HS-5 (cell line): ENCODE measurements at regions not wholly inside any gene's neighbourhood (a gene's known extent, or its start where the extent isn't known, plus 50 kb on each side); places are given as distances from the start of the nearest gene placed in this dataset.
A peak's percentile ranks its signal among the peaks of the same experiment; 100 is the strongest.

Experiments
- DNase-seq: peaks from one replicate; pipeline ENCODE4 v3.0.0-alpha.2; 2012; ENCODE audit warnings: low read depth

DNA sequence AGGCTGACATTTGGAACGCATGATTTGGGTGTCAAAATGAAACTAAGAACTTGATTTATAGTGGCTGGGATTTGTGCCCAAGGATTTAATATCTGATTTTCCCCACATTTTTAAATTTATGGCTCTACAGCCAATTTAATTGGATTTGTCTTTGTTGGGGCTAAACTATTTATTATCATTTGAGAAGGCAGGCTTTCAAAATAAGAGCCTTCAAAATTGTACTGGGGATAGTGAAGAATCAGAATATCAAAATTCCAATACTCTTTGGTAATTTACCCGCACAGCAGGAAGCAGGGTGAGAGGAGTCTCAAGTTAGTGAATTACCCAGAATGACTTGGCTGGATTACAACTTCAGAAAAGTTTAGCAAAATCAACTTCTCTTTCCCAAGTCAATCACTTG, 278.1 kb downstream of the LRATD1 start:
- DNase-seq, result no peak

DNA sequence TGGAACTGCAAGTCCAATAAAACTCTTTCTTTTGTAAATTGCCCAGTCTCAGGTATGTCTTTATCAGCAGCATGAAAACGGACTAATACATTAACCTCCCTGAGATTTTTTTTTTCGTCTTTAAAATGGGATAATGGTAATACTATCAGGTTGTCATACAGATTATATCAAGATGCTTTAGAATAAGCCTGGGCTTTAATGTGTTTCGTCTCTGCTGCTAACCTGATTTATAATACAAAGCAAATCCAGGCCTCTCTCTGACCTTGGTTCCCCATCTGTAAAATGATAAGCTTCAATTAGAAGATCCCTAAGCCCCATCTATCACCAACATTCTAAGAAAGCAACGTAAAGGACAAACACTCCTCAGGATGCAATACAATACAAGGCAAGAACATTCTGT, 283.5 kb downstream of the LRATD1 start:
- no peak for DNase-seq

DNA sequence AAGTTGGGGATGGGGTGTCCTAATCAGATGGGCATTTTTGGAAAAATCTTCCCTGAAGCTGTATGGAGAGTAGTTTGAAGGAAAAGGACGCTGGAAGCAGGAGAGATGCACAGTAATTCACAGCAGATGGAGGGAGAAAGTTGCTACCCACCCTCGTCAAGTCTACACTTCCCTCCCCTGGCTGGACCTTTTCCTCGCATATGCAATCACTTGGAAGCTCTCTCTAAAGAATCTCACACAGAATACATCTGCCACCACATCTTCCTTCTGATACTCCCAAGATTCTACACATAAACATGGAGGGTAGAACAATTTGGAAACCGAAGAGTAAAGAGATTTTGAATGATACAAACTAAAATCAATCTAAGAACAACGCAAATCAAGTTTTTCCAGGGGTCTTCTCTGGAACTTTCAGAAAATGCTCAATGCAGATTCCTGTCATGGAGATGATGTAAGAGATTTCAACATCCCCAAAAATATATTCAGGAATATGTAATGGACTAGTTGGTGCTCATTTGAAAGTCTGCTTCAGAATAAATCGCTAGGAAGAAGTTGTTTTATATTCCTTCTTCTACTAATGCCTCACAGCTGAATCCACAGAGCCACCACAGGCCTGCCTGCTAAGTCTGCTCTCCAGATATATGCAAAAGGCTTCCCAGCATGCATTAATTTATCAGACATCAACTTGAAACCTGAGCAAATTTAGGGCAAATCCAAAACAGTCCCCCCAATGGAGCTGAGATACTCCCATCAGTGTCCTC, 291.5 kb downstream of the LRATD1 start:
- DNase-seq, result no peak

DNA sequence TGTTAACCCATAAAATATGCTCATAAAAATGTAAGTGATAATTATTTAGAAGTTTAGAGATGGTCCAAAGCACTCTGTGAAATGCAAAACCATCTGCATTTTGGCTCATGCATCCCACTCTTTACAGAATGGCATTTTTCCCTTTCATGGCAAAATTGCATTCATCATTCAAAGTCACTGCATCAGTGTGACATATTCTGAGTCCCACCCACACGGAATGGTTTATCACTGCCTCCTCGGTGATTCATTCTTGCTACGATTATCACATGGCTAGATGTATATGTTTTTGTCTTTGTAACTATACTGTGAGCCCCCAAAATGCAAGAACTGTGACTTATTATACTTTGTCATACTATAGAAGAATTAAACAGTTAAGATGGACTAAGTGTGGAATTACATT, 293.0 kb downstream of the LRATD1 start:
- no peak for DNase-seq

DNA sequence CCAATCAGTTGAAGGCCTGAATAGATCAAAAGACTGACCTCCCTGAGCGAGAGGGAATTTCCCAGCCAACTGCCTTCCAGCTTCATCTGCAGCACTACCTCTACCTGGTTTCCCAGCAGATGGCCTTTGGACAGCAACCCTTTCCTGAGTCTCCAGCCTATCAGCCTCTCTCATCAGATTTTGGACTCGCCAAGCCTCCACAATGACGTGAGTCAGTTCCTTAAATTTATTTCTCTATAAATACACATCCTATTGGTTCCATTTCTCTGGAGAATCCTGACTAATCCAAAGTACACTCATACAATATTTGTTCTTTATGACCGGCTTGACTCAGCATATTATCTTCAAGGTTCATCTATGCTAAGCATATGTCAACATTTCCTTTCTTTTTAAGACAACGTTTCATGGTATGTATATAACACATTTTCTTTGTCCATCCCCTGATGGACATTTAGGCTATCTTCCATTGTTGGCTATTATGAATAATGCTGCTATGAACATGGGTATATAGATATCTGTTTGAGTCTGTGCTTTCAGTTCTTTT, 294.6 kb downstream of the LRATD1 start:
- peak; percentile 14 for DNase-seq

DNA sequence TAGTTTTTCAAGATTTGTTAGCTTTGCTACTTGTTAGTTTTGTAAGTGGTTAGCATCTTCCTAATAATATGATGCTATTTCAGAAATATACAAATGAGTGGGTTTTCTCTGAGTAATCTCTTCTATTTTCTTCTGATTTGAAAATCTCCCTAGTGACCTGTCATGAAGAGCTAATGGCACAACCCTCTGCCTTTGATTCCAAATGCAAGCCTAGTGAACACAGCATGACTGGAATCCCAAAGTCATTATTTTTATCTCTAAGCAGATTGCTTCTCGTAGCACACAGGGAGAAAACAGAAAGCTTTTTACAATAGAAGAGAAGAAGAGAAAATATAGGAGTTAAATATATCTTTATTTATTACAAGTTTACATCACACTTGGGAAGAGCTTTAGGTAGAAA, 295.5 kb downstream of the LRATD1 start:
- DNase-seq, result no peak

DNA sequence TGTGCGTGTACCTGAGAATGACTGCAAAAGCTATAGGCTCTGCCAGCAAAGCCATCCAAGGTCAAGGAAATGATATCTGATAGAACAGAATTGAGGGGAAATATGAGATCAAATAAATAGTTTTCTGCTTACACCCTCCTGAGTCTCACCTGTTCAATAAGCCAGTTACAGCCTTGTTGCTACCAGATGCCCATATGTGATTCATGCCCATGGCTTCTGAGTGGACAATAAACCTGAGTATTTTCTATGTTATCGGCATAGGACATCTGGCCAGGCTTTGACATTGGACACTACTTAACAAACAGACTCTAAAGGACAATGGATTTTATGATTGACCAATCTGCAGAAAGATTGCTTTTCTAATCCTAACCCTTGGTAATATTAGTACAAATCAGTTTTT, 297.9 kb downstream of the LRATD1 start:
- no peak for DNase-seq

DNA sequence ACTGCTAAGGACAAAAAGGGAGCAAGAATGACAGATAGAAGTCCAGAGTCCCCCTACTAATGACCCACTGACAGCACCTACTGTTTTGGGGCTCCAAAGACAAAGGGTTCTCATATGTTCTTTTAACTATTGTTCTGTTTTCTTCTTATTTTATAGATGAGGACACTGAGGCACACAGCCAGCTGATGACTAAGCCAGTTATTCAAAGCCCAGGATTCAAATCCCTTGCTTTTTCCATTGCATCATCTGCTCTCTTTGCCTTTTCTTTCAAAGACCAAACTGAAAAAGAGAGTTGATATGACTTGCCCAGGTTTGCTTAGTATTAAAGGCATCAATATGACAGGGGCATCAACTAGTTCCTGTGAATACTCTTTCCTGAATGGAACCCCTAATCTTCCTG, 299.8 kb downstream of the LRATD1 start:
- no peak for DNase-seq

DNA sequence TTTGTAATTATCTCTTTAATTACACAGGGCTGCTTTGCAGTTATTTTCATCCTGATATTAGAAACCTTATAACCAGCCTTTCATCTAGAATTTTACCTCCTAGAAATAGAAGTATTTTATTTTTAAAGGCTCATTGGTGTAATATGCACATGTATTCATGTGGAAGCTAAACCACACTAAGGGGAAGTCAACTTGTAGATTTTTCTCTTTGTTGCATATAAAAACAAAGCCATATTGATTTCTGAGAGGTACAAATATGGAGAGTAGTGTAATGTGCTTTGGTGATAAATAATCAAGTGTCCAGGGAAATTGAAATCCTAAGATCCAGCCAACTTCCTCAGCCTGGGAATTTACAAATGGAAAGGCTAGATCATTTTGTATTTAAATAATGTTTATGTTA, 301.2 kb downstream of the LRATD1 start:
- DNase-seq, result no peak

DNA sequence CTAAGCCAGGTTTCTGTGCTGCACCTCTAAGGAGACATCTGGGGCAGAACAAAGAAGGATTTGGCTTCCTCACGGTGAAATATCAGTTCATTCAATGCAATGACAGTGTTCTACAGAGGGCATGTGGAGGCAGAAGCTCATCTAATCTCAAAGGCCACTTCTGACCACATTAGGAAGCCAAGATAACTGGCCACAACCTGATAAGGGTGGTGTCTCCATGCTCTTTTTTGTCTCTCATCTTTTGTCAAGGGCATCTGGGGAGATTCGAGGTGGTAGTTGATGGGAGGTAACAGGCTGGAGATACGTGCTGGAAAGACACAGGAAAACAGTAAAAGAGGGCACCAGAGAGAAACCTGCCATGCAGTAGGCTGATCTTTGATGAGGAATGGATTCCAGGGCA, 303.9 kb downstream of the LRATD1 start:
- no peak for DNase-seq

DNA sequence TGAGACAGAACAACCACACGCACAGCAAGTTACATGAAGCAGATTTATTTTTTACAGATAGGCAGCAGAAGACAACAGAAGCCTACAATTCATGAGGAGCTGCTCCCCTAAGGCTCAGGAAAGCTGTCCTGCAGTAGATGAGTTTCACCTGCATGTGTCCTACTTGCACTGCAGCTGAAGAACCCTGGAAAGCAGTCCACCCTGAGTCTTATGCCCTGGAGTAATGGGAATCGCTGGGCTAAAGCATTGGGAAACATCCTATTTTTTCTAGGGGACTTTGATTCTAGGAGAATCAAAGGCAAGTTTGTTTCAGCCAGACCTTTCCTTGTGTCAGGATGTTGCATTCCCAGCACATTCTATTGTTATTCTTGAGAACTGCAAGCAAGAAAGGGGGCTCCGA, 304.8 kb downstream of the LRATD1 start:
- DNase-seq, result no peak

DNA sequence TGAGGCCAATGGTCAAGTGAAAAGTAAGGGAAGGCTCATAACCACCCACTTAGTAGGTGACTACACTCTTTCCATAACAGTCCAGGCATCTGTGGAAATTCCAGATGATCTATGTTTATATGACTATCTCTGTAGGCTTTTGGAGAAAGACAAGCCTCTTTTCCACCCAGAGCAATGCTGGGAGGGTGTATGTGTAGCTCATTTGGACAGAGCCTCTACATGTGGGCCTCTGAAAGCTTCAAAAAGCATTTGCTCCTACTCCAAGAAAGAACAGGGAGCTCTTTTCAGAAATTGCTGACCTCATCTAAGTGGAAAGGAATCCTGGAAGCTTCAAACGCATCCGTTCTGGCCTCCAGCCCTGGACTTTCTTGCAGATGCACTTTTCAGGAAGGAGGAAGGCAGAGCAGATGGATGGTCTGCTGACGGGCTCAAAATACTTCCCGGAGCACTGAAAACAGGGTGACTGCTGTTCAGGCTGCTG, 308.7 kb downstream of the LRATD1 start:
- DNase-seq, result no peak

DNA sequence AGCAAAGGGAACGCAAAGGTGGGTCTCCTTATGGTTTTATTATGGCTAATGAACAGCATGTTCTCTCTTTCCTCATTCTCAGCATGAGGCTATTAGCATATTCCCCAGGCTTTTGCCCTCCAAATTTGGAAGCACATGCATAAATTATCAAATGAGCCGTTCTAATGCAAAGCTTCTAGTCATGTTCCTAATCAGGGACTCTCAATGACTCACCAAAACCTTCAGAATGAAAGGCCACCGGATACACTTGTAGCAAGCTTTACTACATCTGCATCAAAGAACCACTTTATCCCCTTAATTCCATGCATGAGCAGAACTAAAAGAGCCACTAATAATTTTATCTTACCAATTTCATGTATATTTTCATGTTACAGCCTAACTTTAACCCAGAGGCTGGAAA, 310.5 kb downstream of the LRATD1 start:
- DNase-seq, result no peak

DNA sequence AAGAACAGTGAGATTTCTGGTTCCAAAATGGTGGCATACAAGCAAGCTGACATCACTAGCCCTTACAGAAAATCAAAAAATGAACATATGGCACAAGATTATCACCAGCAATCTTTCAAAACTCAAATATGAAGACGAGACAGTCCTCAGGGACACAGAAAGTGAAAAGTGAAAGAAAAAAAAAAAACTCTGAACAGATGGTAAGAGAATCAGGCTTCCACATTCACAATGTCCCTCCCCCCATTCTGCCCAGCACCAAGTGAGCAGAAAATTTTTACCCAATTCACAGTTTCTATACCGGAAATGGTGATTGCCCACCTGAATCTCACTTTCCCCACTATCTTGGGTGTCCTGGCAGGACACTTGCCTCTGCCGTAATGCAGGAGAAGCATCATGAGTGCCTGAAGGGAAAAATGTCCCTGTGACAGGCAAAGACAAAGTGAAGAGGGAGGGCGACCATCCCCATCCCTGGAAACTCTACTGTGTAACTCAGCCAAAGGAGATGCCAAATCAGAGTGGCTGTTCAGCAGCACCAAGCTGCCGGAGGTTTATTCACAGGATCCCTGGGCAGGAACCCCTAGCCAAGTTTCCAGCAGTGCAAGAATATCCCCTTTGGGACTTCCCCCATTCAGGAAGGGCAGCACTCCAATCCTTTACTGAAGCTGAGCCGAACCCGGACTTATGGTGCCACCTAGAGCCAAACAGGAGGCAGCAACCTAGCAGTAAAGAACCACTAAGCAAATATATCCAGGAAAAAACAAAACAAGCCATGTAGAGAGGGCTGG, 312.2 kb downstream of the LRATD1 start:
- no peak for DNase-seq

DNA sequence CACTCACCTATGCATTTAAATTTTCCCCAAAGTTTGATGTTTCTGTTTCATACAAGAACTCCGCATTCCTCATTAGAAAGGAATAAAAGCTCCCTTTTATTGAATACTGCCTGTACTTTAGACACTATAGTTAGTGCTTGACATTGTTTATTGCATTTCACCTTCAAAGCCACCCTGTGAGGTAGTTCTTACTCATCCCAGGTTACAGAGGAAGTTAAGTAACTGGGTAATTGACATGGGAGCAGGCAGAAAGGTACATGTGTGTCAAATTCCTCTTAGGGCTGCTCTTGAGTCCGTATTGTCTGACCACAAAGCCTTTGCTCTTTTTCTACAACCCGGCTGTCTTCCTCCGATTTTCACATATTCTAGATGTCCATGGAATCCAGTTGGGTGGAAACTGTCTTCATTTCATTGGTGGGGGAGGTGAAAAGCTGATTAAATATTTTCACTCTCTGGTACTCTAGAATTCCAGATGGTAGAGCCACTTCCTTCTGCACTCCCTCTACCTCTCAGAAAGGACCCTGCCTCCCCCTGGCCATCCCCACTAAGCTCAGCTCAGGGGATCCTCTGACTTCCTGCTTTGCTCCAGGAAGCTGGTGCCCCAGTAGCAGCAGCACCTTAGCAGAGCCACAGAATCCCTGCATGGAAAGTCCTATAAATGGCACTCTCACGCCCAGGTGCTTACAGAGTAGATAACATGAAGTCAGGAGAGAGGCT, 319.2 kb downstream of the LRATD1 start:
- DNase-seq, result no peak

DNA sequence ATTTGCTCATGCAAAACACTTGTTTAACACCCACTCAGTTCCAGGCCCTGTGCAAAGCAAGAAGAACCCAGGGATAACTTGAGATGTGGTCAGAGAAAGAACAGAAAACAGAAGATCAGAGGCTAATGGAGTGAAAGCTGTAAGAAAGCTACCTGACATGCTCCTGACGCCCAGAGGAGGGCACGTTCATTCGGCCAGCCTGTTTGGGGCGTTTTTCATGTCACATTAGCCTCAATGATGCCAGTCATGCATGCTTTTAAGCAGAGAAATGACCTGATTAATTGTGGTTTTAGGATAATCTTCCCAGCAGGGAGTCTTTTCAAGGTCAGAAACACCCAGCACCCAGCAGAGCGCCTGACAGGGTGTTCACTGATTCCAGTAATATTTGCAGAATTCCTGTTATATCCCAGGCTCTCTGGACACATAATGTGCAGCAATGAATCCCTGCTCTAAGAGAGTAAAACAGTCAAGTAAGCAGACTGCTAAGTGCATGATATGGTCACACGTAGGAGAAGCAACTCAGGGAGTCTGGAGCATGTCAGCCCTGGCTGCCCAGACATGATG, 320.0 kb downstream of the LRATD1 start:
- no peak for DNase-seq

DNA sequence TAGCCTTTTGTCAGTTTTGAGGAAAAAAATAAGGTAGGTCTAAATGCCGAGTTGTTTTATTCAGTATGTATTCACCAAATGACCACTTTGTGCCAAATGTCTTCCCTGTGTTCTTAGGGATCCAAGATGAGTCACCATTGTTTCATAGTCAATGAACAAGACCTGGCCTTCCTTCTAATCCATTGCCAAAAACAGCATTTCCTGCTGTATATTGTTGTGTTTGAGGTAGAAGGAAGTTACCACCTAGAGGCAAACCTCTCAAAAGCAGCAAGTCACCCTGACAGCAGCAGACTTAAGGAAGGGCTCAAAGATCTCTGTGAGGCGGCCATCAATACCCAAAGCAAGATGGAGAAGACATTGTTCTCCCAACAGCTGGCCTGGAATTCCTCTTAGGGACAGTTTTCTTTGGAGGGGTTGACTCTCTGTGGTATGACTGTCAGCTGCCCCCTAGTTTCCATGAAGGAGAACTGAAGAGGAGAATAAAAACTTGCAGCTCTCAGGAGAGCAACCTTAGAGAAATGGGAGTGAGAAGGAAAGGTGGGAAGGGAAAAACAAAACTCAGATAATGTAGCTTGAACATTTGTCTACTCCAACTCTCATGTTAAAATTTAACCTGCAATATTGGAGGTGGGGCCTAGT, 328.3 kb downstream of the LRATD1 start:
- no peak for DNase-seq

DNA sequence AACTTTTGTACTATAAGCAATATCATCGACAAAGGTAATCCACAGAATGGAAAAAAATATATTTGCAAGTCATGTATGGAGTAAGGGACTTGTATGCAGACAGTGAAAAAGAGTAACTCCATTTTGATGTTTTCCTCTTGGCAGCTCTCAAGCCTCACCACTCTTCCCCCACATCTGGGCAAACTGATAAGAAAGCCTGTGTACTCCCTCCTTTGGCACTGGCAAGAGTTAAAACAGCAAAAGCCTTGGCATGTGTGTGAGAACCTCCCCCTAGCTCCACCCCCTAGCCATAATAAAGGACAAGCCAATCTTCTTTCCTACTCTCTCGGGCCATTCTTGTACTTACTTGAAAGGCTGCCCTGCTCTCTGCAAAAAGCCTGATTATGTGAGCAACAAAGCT, 335.2 kb downstream of the LRATD1 start:
- DNase-seq, result no peak

DNA sequence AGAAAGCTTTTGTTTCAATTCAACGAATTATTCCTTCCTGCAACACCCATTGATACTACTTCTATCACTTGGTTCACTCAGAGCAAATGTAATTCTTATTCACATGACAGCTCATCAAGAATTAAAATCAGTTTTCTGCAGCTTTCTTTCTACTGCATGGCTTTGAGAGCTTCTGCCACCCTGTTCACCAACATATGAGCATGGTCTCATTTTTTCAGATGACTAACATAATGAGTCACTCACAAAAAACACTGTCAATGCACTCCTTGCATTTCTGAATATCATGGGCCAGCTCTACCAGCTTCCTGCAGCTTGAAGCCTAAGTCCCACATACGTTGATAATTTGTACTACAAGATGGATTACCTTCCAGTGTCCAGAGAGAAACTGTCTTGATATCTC, 342.9 kb downstream of the LRATD1 start:
- peak; percentile 50 for DNase-seq

DNA sequence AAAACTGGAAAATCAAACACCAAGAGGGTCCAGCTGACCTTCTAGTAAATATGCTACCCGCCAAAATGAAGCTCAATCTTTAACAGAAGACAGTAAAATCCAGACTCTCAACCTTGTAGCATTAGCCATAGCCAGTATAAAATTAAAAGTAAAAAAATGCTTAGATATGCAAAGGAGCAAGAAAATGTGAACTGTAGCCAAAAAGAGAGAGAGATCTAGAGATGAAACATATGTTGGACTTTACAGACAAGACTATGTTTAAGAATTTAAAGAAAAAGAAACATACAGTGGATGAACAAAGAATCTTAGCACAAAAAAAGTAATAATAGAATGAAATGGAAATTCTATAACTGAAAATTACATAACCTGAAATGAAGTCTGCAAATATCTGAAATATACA, 344.5 kb downstream of the LRATD1 start:
- DNase-seq, result no peak

DNA sequence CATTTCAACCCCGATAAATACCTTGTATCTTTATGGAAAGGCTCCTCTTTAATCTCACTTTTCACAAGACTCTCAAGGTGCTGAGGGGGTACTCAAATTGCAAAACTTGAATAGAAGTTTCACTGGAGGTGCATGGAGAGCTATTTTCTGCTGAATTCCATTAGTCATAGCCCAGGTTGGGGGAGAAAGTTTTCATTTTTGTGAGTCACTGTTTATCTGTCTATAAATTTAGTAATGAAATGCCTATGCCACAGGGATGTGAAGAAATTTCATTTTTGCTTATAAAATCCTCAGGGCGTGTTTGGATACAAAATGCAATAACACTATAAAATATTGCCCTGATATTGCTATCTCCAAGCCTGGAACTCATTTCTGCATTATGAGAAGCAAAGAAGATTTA, 346.3 kb downstream of the LRATD1 start:
- no peak for DNase-seq

DNA sequence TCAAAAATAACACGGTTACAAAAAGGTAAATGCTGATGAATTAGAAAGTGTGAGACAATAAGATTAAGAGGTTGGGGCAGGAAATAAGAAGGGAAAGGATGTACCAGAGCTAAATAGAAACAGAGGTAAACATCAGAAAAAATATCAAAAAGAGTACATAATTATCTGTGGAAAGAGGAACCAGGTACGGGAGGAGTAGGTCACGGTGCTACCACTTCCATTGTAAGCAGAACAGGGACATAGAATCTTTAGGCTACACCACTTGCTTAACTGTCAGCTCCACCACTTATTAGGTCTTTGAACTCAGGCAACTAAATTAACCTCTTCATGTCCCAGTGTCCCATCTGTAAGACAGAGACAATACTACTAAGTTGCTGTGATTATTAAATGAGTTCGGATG, 350.3 kb downstream of the LRATD1 start:
- no peak for DNase-seq
